ENCODE measurements at regions not wholly inside any gene's neighbourhood (a gene's known extent, or its start where the extent isn't known, plus 50 kb on each side); places are given as distances from the start of the nearest gene placed in this dataset.

DNA sequence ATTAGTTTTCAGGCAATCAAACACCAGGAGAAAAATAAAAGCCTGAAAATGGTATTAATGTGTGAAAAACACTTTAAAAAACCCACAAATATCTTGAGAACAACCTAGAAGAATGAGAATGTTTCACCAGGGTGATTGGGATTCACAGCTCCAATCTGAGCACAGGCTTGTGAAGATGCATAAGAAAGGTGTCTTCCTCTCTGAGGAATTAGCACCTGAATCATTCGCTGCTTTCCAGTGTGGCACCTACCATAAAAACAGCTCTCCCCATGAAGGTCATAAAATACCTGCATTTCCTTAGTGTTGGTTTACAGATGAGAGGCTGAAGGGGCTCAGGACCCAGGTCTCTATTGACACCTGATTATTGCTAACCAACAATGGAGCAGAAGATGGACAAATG is 499.7 kb upstream of the KLHL29 start:
- Histone ChIP-seq H4K91ac (ENCODE audit: low read depth, low read length, poor library complexity) (no peak overlapping the region), H3K4ac (ENCODE audit: low read length) (no peak overlapping the region), H3K79me1 (ENCODE audit: low read depth, low read length) (no peaks in the 10 kb centered on the region), H2BK12ac (ENCODE audit: low read length) (no peak overlapping the region), H3K27ac (replicated peaks; ENCODE audit: low read length) (no peak overlapping the region), H2BK15ac (ENCODE audit: low read length) (no peak overlapping the region), H2AK5ac (ENCODE audit: low read depth, low read length) (no peak overlapping the region), H3K4me3 (ENCODE audit: low read length in 2 of 2) (no peak overlapping the region), H3K9me3 (replicated peaks in 1 of 2; ENCODE audit: control insufficient read depth in 2 of 2, insufficient read depth in 1 of 2, low read depth in 1 of 2, low read length in 2 of 2) (no peaks in the 10 kb centered on the region), H2BK120ac (ENCODE audit: low read depth, low read length) (no peak overlapping the region), H3K36me3 (replicated peaks in 1 of 2; ENCODE audit: control insufficient read depth in 2 of 2, insufficient read depth in 2 of 2, low read length in 2 of 2) (no peaks in the 10 kb centered on the region), H3K18ac (ENCODE audit: low read length) (no peak overlapping the region), H3K14ac (ENCODE audit: low read length) (no peak overlapping the region), H3K4me2 (ENCODE audit: insufficient read depth, low read length, poor library complexity, severe bottlenecking) (no peak overlapping the region), H3K9ac (ENCODE audit: low read depth, low read length, poor library complexity) (no peak overlapping the region), H2AFZ (ENCODE audit: low read length) (no peak overlapping the region), H3K4me1 (ENCODE audit: control insufficient read depth in 2 of 2, insufficient read depth in 1 of 2, low read depth in 1 of 2, low read length in 2 of 2) (peaks cover 0 to 4% of the 10 kb centered on the region in 2 donors), H4K8ac (ENCODE audit: low read depth, low read length) (no peak overlapping the region), H3K23ac (ENCODE audit: low read depth, low read length, poor library complexity) (no peak overlapping the region), H3K27me3 (ENCODE audit: control insufficient read depth in 3 of 3, insufficient read depth in 3 of 3, low read depth in 1 of 3, low read length in 3 of 3) (no peaks in the 10 kb centered on the region), H2BK5ac (ENCODE audit: low read length) (no peak overlapping the region)
- WGBS, 2 donors (ENCODE audit: extremely low coverage in 2 of 2, insufficient read length in 2 of 2, insufficient replicate concordance in 1 of 2) = no CpG with 5 or more reads among the region's 1 CpG
- DNase-seq (ENCODE audit: low spot score) = no peak

DNA sequence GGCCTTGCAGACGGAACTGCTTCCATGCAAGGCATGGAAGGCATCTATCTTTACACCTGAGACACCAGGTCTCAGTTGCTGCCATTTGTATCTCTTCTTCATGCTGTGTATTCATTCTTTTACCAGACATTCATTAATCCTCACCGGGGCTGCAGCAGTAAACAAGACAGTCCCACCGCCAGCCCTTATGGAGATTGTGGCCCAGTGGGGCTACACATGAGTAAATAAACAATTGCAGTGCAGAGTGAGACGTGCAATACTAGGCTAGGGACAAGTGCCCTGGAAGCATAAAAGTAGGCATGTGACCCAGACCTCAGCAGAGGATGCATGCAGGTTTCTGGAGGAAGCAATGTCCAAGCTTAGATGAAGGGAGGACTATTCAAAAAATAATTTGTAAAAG is 497.6 kb upstream of the KLHL29 start:
- no peaks in the 10 kb centered on the region for H3K27me3 ChIP-seq (ENCODE audit: control insufficient read depth in 3 of 3, insufficient read depth in 3 of 3, low read depth in 1 of 3, low read length in 3 of 3)
- no peak overlapping the region for H2AK5ac ChIP-seq (ENCODE audit: low read depth, low read length)
- no peak overlapping the region for H3K9ac ChIP-seq (ENCODE audit: low read depth, low read length, poor library complexity)
- no peak overlapping the region for H3K4me3 ChIP-seq (ENCODE audit: low read length in 2 of 2)
- H3K4ac ChIP-seq (ENCODE audit: low read length) = no peak overlapping the region
- H2BK120ac ChIP-seq (ENCODE audit: low read depth, low read length) = no peak overlapping the region
- H3K23ac ChIP-seq (ENCODE audit: low read depth, low read length, poor library complexity) = no peak overlapping the region
- no peak overlapping the region for H4K8ac ChIP-seq (ENCODE audit: low read depth, low read length)
- H3K79me1 ChIP-seq (ENCODE audit: low read depth, low read length) = no peaks in the 10 kb centered on the region
- no peaks in the 10 kb centered on the region for H3K9me3 ChIP-seq (replicated peaks in 1 of 2; ENCODE audit: control insufficient read depth in 2 of 2, insufficient read depth in 1 of 2, low read depth in 1 of 2, low read length in 2 of 2)
- no peak overlapping the region for H3K18ac ChIP-seq (ENCODE audit: low read length)
- no CpG with 5 or more reads among the region's 4 CpGs for WGBS, 2 donors (ENCODE audit: extremely low coverage in 2 of 2, insufficient read length in 2 of 2, insufficient replicate concordance in 1 of 2)
- H4K91ac ChIP-seq (ENCODE audit: low read depth, low read length, poor library complexity) = no peak overlapping the region
- H2AFZ ChIP-seq (ENCODE audit: low read length) = no peak overlapping the region
- no peak overlapping the region for H3K14ac ChIP-seq (ENCODE audit: low read length)
- H3K27ac ChIP-seq (replicated peaks; ENCODE audit: low read length) = no peak overlapping the region
- H2BK15ac ChIP-seq (ENCODE audit: low read length) = no peak overlapping the region
- DNase-seq (ENCODE audit: low spot score) = no peak
- H3K4me1 ChIP-seq (ENCODE audit: control insufficient read depth in 2 of 2, insufficient read depth in 1 of 2, low read depth in 1 of 2, low read length in 2 of 2) = peaks cover 0 to 3% of the 10 kb centered on the region in 2 donors
- no peak overlapping the region for H2BK12ac ChIP-seq (ENCODE audit: low read length)
- H3K36me3 ChIP-seq (replicated peaks in 1 of 2; ENCODE audit: control insufficient read depth in 2 of 2, insufficient read depth in 2 of 2, low read length in 2 of 2) = no peaks in the 10 kb centered on the region
- H3K4me2 ChIP-seq (ENCODE audit: insufficient read depth, low read length, poor library complexity, severe bottlenecking) = no peak overlapping the region
- H2BK5ac ChIP-seq (ENCODE audit: low read length) = no peak overlapping the region

DNA sequence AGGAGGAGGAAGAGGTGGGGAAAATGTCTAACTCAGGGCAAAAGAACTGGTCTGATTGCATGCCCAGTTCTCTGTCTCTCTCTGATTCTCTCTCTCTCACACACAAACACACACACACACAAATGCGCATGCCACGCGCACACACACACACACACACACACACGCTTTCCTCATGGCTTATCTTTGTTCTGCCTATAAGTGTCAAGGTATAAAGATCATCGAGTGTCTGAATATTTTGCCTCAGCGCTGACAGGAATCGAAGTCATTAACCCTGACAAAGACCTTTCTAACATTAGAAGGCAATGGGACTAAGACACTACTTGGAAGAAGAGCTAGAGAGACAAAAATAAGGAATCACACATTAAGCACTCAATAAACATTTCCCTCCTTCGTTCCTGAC is 497.1 kb upstream of the KLHL29 start:
- Histone ChIP-seq H3K36me3 (replicated peaks in 1 of 2; ENCODE audit: control insufficient read depth in 2 of 2, insufficient read depth in 2 of 2, low read length in 2 of 2) (no peaks in the 10 kb centered on the region), H4K91ac (ENCODE audit: low read depth, low read length, poor library complexity) (no peak overlapping the region), H3K14ac (ENCODE audit: low read length) (no peak overlapping the region), H3K18ac (ENCODE audit: low read length) (no peak overlapping the region), H2BK120ac (ENCODE audit: low read depth, low read length) (no peak overlapping the region), H3K4me2 (ENCODE audit: insufficient read depth, low read length, poor library complexity, severe bottlenecking) (no peak overlapping the region), H3K9me3 (replicated peaks in 1 of 2; ENCODE audit: control insufficient read depth in 2 of 2, insufficient read depth in 1 of 2, low read depth in 1 of 2, low read length in 2 of 2) (no peaks in the 10 kb centered on the region), H2AK5ac (ENCODE audit: low read depth, low read length) (no peak overlapping the region), H3K23ac (ENCODE audit: low read depth, low read length, poor library complexity) (no peak overlapping the region), H3K4ac (ENCODE audit: low read length) (no peak overlapping the region), H3K4me1 (ENCODE audit: control insufficient read depth in 2 of 2, insufficient read depth in 1 of 2, low read depth in 1 of 2, low read length in 2 of 2) (peaks cover 0 to 3% of the 10 kb centered on the region in 2 donors), H2BK12ac (ENCODE audit: low read length) (no peak overlapping the region), H3K9ac (ENCODE audit: low read depth, low read length, poor library complexity) (no peak overlapping the region), H3K4me3 (ENCODE audit: low read length in 2 of 2) (no peak overlapping the region), H3K79me1 (ENCODE audit: low read depth, low read length) (no peaks in the 10 kb centered on the region), H2AFZ (ENCODE audit: low read length) (no peak overlapping the region), H3K27me3 (ENCODE audit: control insufficient read depth in 3 of 3, insufficient read depth in 3 of 3, low read depth in 1 of 3, low read length in 3 of 3) (no peaks in the 10 kb centered on the region), H3K27ac (replicated peaks; ENCODE audit: low read length) (no peak overlapping the region), H2BK15ac (ENCODE audit: low read length) (no peak overlapping the region), H4K8ac (ENCODE audit: low read depth, low read length) (no peak overlapping the region), H2BK5ac (ENCODE audit: low read length) (no peak overlapping the region)
- no CpG with 5 or more reads among the region's 8 CpGs for WGBS, 2 donors (ENCODE audit: extremely low coverage in 2 of 2, insufficient read length in 2 of 2, insufficient replicate concordance in 1 of 2)
- DNase-seq (ENCODE audit: low spot score) = no peak

DNA sequence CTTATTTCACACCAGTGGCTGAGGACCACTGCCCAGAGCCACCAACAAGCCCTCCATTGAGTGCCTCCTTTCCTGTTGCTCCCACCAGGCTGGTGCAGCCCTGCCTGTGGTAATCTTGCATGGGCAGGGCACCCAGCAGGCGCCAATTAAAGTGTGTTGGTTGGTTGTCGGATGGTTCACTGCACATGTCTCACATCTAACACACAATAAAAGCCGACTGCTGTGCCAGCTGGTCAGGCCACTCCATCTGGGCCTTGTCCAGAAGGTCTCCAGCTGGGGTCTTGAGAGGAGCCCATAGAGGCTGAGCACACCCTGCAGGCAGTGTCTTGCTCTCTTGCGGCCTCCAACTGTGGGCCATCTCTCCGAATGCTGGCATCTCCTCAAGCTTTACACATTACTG is 494.8 kb upstream of the KLHL29 start:
- Histone ChIP-seq H3K27ac (replicated peaks; ENCODE audit: low read length) (no peak overlapping the region), H3K4me1 (ENCODE audit: control insufficient read depth in 2 of 2, insufficient read depth in 1 of 2, low read depth in 1 of 2, low read length in 2 of 2) (peaks cover 0 to 5% of the 10 kb centered on the region in 2 donors), H2BK12ac (ENCODE audit: low read length) (peak overlapping the region; percentile 51), H2AFZ (ENCODE audit: low read length) (no peak overlapping the region), H3K4me2 (ENCODE audit: insufficient read depth, low read length, poor library complexity, severe bottlenecking) (no peak overlapping the region), H3K9me3 (replicated peaks in 1 of 2; ENCODE audit: control insufficient read depth in 2 of 2, insufficient read depth in 1 of 2, low read depth in 1 of 2, low read length in 2 of 2) (no peaks in the 10 kb centered on the region), H3K23ac (ENCODE audit: low read depth, low read length, poor library complexity) (no peak overlapping the region), H3K79me1 (ENCODE audit: low read depth, low read length) (no peaks in the 10 kb centered on the region), H2AK5ac (ENCODE audit: low read depth, low read length) (no peak overlapping the region), H4K91ac (ENCODE audit: low read depth, low read length, poor library complexity) (no peak overlapping the region), H2BK5ac (ENCODE audit: low read length) (no peak overlapping the region), H3K9ac (ENCODE audit: low read depth, low read length, poor library complexity) (no peak overlapping the region), H3K27me3 (ENCODE audit: control insufficient read depth in 3 of 3, insufficient read depth in 3 of 3, low read depth in 1 of 3, low read length in 3 of 3) (no peaks in the 10 kb centered on the region), H2BK120ac (ENCODE audit: low read depth, low read length) (no peak overlapping the region), H3K4me3 (ENCODE audit: low read length in 2 of 2) (no peak overlapping the region), H3K36me3 (replicated peaks in 1 of 2; ENCODE audit: control insufficient read depth in 2 of 2, insufficient read depth in 2 of 2, low read length in 2 of 2) (no peaks in the 10 kb centered on the region), H3K18ac (ENCODE audit: low read length) (peak overlapping the region; percentile 30), H3K4ac (ENCODE audit: low read length) (no peak overlapping the region), H2BK15ac (ENCODE audit: low read length) (no peak overlapping the region), H3K14ac (ENCODE audit: low read length) (no peak overlapping the region), H4K8ac (ENCODE audit: low read depth, low read length) (no peak overlapping the region)
- no CpG with 5 or more reads among the region's 5 CpGs for WGBS, 2 donors (ENCODE audit: extremely low coverage in 2 of 2, insufficient read length in 2 of 2, insufficient replicate concordance in 1 of 2)
- DNase-seq (ENCODE audit: low spot score) = no peak
